ENCODE measurements at regions not wholly inside any gene's neighbourhood (a gene's known extent, or its start where the extent isn't known, plus 50 kb on each side); places are given as distances from the start of the nearest gene placed in this dataset.

GRCh38 chr14:48584031-48584430 lies 908.6 kb upstream of the MDGA2 start:
- DNase-seq (no peak), FAIRE-seq (no peak), ATAC-seq (no peak)
- TF ChIP-seq CTCF (IDR thresholded peaks at IDR 0.05), result no peak
- no peak overlapping the region for H3K4me3 ChIP-seq
- 15 to 37% methylated on average over 2 of the region's 2 CpGs for WGBS, 2 donors
- intact Hi-C loops (cut with DNase I), result no loop called here
- no peak overlapping the region for H3K27ac ChIP-seq
- H3K27me3 ChIP-seq, result no peaks in the 10 kb centered on the region
- no peaks in the 10 kb centered on the region for H3K9me3 ChIP-seq
- H3K36me3 ChIP-seq, result no peaks in the 10 kb centered on the region
- H3K4me1 ChIP-seq, result no peaks in the 10 kb centered on the region

- DNase-seq (no peak), FAIRE-seq (no peak), ATAC-seq (no peak)
- Histone ChIP-seq H3K9me3 (no peaks in the 10 kb centered on the region), H3K27me3 (no peaks in the 10 kb centered on the region), H3K4me1 (no peaks in the 10 kb centered on the region), H3K27ac (no peak overlapping the region), H3K4me3 (no peak overlapping the region), H3K36me3 (no peaks in the 10 kb centered on the region)
- no peak for TF ChIP-seq CTCF (IDR thresholded peaks at IDR 0.05)
- intact Hi-C loops (cut with DNase I), result no loop called here
- 58 to 61% methylated on average over 2 of the region's 2 CpGs for WGBS, 2 donors
Observed at GRCh38 chr14:48582938-48583337, 907.5 kb upstream of the MDGA2 start.

GRCh38 chr14:48580692-48581091 lies 905.3 kb upstream of the MDGA2 start:
- no peaks in the 10 kb centered on the region for H3K4me1 ChIP-seq
- WGBS, 2 donors, result 57 to 70% methylated on average over 5 of the region's 5 CpGs
- no peak for TF ChIP-seq CTCF (IDR thresholded peaks at IDR 0.05)
- no peaks in the 10 kb centered on the region for H3K9me3 ChIP-seq
- ATAC-seq (no peak), DNase-seq (no peak), FAIRE-seq (no peak)
- H3K27me3 ChIP-seq, result no peaks in the 10 kb centered on the region
- H3K27ac ChIP-seq, result no peak overlapping the region
- no peak overlapping the region for H3K4me3 ChIP-seq
- no peaks in the 10 kb centered on the region for H3K36me3 ChIP-seq
- intact Hi-C loops (cut with DNase I), result no loop called here

DNA sequence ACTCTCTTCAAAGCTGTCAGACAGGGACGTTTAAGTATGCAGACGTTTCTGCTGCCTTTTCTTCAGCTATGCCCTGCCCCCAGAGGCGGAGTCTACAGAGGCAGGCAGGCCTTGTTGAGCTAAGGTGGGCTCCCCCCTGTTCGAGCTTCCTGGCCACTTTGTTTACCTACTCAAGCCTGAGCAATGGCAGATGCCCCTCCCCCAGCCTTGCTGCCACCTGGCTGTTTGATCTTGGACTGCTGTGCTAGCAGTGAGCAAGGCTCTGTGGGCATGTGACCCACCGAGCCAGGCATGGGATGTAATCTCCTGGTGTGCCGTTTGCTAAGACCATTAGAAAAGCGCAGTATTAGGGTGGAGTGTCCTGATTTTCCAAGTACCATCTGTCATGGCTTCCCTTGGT lies 900.4 kb upstream of the MDGA2 start:
- Histone ChIP-seq H3K4me1 (no peaks in the 10 kb centered on the region), H3K4me3 (no peak overlapping the region), H3K9me3 (no peaks in the 10 kb centered on the region), H3K36me3 (no peaks in the 10 kb centered on the region), H3K27me3 (no peaks in the 10 kb centered on the region), H3K27ac (no peak overlapping the region)
- ATAC-seq (no peak), FAIRE-seq (no peak), DNase-seq (peak in 1 of 6 donors; percentile 27)
- intact Hi-C loops (cut with DNase I), result no loop called here
- no peak for TF ChIP-seq CTCF (IDR thresholded peaks at IDR 0.05)
- WGBS, 2 donors, result 23 to 32% methylated on average over 7 of the region's 7 CpGs

DNA sequence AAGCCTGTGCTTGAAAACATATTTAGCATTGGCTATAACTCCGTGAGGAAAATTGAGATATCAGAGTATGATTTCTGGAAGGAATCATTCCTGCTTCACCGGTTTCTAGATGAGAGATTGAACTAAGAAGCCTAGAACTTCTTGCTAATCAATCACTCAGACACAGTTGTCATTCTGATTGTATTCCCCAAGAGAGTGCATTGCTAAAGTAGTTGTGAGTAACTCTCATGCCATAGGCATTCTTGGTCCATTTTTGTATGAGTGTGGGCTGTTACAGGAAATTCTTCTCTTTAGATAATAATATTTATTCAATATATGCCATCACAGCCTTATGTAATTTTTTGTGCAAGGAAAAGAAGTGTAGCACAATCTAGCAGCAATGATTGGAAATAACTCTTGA lies 893.3 kb upstream of the MDGA2 start:
- 24% methylated on average over 2 of the region's 2 CpGs for WGBS, 2 donors
- Histone ChIP-seq H3K9me3 (no peaks in the 10 kb centered on the region), H3K4me1 (no peaks in the 10 kb centered on the region), H3K36me3 (no peaks in the 10 kb centered on the region), H3K27me3 (no peaks in the 10 kb centered on the region), H3K4me3 (no peak overlapping the region), H3K27ac (no peak overlapping the region)
- DNase-seq, result no peak
- no peak for ATAC-seq
- intact Hi-C loops (cut with DNase I), result no loop called here
- FAIRE-seq, result no peak
- no peak for TF ChIP-seq CTCF (IDR thresholded peaks at IDR 0.05)

All from pancreas (tissue), 10 donors.